VCaP (cell line): ENCODE measurements at regions not wholly inside any gene's neighbourhood (a gene's known extent, or its start where the extent isn't known, plus 50 kb on each side); places are given as distances from the start of the nearest gene placed in this dataset.

Experiments
- H3K27ac ChIP-seq: fragments of 450-650 bp; 2 replicates; pipeline ENCODE4 v1.5.1; 2017
- TF ChIP-seq, protein P1 (sequence below): fragments of 450-650 bp; conservative IDR thresholded peaks from 2 replicates; pipeline ENCODE4 v1.5.1; 2017; ENCODE audit warnings: mild to moderate bottlenecking, moderate library complexity

DNA sequence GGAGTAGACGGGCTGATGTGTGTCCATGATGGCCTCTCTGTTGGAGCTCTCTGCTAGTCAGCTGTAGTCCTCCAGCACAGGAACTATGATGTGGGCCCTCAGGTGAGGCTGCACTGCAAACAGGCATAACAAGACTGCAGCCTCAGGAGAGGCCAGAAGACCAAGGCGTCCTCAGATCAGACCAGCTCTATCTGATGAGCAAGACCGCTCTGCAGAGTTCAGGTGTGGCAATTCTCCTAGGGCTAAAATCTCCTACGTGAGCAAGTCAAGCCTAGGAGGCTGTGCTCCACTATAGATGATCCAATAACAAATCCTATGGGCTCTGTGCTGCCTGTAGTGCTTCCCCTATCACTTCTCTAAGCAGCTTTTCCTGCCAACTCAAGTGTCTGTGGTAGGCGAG is 633.4 kb upstream of the SYNCRIP start:
- TF ChIP-seq, protein P1, sequence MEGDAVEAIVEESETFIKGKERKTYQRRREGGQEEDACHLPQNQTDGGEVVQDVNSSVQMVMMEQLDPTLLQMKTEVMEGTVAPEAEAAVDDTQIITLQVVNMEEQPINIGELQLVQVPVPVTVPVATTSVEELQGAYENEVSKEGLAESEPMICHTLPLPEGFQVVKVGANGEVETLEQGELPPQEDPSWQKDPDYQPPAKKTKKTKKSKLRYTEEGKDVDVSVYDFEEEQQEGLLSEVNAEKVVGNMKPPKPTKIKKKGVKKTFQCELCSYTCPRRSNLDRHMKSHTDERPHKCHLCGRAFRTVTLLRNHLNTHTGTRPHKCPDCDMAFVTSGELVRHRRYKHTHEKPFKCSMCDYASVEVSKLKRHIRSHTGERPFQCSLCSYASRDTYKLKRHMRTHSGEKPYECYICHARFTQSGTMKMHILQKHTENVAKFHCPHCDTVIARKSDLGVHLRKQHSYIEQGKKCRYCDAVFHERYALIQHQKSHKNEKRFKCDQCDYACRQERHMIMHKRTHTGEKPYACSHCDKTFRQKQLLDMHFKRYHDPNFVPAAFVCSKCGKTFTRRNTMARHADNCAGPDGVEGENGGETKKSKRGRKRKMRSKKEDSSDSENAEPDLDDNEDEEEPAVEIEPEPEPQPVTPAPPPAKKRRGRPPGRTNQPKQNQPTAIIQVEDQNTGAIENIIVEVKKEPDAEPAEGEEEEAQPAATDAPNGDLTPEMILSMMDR, result no peak

DNA sequence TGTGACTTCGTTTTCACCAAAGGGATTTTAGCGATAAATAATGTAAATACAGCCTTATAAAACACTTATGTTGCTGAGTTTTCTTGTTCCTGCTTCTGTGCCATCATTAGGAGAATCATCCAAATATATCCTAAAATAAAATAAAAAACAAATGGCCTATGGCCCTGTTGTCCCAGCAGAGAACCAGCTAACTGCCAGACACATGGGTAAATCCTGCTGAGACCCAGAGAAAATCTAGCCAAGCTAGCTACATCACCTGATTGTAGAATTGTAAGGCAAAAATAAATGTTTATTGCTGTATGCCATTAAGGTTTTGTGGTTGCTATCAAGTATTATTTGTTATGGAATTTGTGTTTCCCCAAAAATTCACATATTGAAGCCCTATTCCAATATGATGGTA is 631.2 kb upstream of the SYNCRIP start:
- TF ChIP-seq, protein P1, result no peak
- H3K27ac ChIP-seq, result no peak overlapping the region

More for the DNA sequence above, 633.4 kb upstream of the SYNCRIP start:
- H3K27ac ChIP-seq, result no peak overlapping the region

DNA sequence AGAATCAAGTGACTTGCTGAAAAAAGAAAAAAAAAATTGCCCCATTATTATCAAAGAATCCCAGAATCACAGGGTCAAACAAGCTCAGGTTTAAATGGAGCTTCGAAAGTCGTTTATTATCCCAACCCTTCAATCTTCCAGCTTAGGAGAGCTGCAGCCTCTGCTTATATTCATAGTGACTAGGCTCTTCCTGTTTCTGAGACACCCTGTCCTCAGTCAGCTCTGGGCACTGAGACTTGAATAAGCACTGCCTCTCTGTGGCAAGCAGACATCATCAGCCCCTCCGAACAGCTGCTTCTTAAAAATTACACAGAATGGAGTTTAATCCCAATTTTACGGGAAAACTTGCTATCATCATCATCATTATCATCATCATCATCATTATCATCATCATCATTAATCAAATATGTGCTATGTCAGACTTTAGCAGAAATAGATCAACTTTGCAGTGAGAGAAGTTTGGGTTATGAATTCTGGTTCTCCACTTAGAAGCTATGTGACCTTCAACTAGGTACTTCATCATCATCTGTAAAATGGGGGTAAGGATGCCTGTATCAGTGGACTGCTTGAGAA is 614.0 kb upstream of the SYNCRIP start:
- TF ChIP-seq, protein P1, result no peak
- no peak overlapping the region for H3K27ac ChIP-seq

DNA sequence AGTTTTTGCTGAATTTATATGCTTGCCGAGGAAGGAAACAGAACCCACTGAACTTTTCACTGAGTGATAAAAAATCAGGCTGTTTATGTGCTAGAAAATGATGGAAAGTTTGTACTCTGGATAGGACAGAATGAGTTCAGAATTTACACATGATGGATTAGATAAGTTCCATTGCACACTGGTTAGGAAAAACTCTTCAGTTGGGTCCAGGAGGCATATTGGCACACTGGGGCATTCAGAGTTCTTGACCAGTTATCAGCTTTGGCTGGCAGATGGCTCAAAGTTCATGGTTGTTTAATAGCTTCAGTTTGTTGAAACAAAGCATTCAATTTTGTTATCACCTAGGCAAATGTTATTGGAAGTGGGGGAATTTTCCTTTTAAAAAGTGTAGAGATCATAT is 613.3 kb upstream of the SYNCRIP start:
- H3K27ac ChIP-seq, result no peak overlapping the region
- TF ChIP-seq, protein P1, result no peak

DNA sequence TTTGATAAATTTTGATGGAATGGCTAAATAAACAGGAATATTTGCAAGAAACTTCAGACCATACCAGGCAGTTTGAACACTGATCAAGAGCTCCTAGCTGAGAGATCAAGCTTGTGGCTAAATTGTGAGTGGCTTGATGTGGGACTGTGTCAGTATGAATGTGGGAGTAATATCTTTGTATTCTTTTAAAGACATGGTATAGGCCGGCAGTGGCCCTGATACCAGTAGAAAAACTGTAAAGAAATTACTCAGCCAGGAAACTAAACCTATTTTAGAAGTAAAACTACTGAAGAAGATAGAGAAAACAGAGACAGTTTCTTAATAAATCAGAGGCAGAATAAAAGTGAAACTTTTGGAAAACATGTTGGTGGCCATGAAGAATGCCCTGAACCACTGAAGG is 608.4 kb upstream of the SYNCRIP start:
- H3K27ac ChIP-seq, result no peak overlapping the region
- TF ChIP-seq, protein P1, result no peak

DNA sequence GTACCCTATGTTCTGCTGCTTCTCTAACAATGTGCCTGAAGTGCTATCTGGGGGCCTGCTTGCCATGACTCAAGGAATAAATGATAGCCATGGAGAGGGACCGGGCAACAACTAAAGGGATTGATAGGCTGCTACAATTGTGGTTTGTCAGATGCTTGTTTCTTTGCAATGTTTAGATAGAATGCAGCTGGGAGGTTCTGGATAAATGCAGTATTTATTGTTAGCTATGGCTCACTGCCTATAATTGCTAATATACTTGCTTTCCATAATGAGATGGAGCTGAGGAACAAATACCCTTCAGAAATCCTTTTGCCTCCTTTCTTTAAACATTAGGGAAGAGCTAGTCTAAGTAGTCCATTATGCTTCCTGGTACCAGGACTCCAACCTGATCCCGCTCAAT is 575.2 kb upstream of the SYNCRIP start:
- TF ChIP-seq, protein P1, result no peak
- H3K27ac ChIP-seq, result no peak overlapping the region

DNA sequence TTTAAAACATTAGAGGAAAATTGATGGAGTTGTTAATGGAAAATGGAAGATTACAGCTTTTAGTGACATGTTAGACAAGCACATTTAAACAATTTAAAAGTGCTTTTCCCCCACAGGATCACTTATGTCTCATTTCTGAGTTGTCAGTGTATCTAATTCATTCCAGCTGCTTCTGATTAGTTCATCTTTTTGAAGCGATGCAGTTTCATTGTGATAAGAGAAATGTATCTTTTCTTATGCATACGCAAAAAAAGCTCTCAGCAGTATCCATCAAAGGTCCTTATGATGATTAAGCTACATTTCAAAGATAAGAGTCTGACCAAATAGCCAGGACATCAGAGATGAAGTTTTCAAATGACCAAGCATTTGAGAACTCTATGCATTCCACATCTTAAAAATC is 572.6 kb upstream of the SYNCRIP start:
- TF ChIP-seq, protein P1, result no peak
- H3K27ac ChIP-seq, result no peak overlapping the region
